ENCODE measurements at regions not wholly inside any gene's neighbourhood (a gene's known extent, or its start where the extent isn't known, plus 50 kb on each side); places are given as distances from the start of the nearest gene placed in this dataset.

- TF ChIP-seq CTCF (conservative IDR thresholded peaks at IDR 0.05; ENCODE audit: low read depth, low read length) (no peak), EZH2 (IDR thresholded peaks at IDR 0.05; ENCODE audit: low read length, unreplicated experiment) (no peak)
Measured at GRCh38 chr13:37412241-37412921, 186.2 kb downstream of the POSTN start.
